Thyroid gland (tissue), 4 donors: ENCODE measurements at regions not wholly inside any gene's neighbourhood (a gene's known extent, or its start where the extent isn't known, plus 50 kb on each side); places are given as distances from the start of the nearest gene placed in this dataset.

Experiments used
- POLR2A ChIP-seq, 2 donors: fragments of 450-650 bp; IDR thresholded peaks; one replicate each; pipeline ENCODE4 v1.6.1; 2017; ENCODE audit warnings: antibody characterized with exemption in 2 of 2, mild to moderate bottlenecking in 2 of 2, moderate library complexity in 1 of 2
- TF ChIP-seq, protein P1 (sequence below), 6 experiments: fragments of 200-600 bp in 3 of 6; fragments of 450-650 bp in 3 of 6; sonication (generic) in 3 of 6; IDR thresholded peaks; one replicate each; pipeline ENCODE4 v1.5.1; 2016 to 2019; ENCODE audit warnings: antibody characterized with exemption in 6 of 6, mild to moderate bottlenecking in 2 of 6, inconsistent platforms in 1 of 6, moderate library complexity in 1 of 6

- TF ChIP-seq, protein P1, sequence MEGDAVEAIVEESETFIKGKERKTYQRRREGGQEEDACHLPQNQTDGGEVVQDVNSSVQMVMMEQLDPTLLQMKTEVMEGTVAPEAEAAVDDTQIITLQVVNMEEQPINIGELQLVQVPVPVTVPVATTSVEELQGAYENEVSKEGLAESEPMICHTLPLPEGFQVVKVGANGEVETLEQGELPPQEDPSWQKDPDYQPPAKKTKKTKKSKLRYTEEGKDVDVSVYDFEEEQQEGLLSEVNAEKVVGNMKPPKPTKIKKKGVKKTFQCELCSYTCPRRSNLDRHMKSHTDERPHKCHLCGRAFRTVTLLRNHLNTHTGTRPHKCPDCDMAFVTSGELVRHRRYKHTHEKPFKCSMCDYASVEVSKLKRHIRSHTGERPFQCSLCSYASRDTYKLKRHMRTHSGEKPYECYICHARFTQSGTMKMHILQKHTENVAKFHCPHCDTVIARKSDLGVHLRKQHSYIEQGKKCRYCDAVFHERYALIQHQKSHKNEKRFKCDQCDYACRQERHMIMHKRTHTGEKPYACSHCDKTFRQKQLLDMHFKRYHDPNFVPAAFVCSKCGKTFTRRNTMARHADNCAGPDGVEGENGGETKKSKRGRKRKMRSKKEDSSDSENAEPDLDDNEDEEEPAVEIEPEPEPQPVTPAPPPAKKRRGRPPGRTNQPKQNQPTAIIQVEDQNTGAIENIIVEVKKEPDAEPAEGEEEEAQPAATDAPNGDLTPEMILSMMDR (IDR thresholded peaks at IDR 0.05), result no peak
- TF ChIP-seq POLR2A (IDR thresholded peaks at IDR 0.05), result no peak
These were observed 70.6 kb upstream of the CCNG1 start for GRCh38 chr5:163366757-163367156.
